ENCODE measurements at regions not wholly inside any gene's neighbourhood (a gene's known extent, or its start where the extent isn't known, plus 50 kb on each side); places are given as distances from the start of the nearest gene placed in this dataset.

DNA sequence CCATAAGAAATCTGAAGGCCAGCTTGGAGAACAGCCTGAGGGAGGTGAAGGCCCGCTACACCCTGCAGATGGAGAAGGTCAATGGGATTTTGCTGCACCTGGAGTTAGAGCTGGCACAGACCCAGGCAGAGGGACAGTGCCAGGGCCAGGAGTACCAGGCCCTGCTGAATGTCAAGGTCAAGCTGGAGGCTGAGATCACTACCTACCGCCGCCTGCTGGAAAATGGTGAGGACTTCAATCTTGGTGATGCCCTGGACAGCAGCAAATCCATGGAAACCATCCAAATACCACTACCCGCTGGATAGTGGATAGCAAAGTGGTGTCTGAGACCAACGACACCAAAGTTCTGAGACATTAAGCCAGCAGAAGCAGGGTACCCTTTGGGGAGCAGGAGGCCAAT, 100.5 kb upstream of the MAN2A1 start:
- Histone ChIP-seq H4K20me1 (ENCODE audit: insufficient read depth, low read length) (no peaks in the 10 kb centered on the region), H3F3A (ENCODE audit: insufficient read depth, low read length) (no peaks in the 10 kb centered on the region), H3K36me3 (replicated peaks; ENCODE audit: insufficient read depth, low read length) (no peaks in the 10 kb centered on the region), H3K9me3 (replicated peaks; ENCODE audit: insufficient read depth, low read length) (no peaks in the 10 kb centered on the region), H3K4me1 (ENCODE audit: low read length) (peaks cover 4% of the 10 kb centered on the region), H3K79me2 (ENCODE audit: low read length) (no peaks in the 10 kb centered on the region), H3K4me2 (ENCODE audit: low read depth, low read length) (no peak overlapping the region), H3K4me3 (ENCODE audit: low read length) (no peak overlapping the region), H3K9me2 (replicated peaks; ENCODE audit: insufficient read depth, low read length) (no peaks in the 10 kb centered on the region), H3K9ac (ENCODE audit: low read length) (no peak overlapping the region), H3K27me3 (replicated peaks; ENCODE audit: insufficient read depth, low read length) (no peaks in the 10 kb centered on the region), H3K27ac (ENCODE audit: low read length) (no peak overlapping the region), H2AFZ (ENCODE audit: low read length) (no peak overlapping the region)
- no peak for TF ChIP-seq EZH2 (optimal IDR thresholded peaks at IDR 0.05; ENCODE audit: low read depth, low read length)
- DNase-seq: no peak

GRCh38 chr5:109588281-109589035, 101.3 kb upstream of the MAN2A1 start:
- Histone ChIP-seq H3K36me3 (replicated peaks; ENCODE audit: insufficient read depth, low read length) (no peaks in the 10 kb centered on the region), H4K20me1 (ENCODE audit: insufficient read depth, low read length) (no peaks in the 10 kb centered on the region), H3K9me3 (replicated peaks; ENCODE audit: insufficient read depth, low read length) (no peaks in the 10 kb centered on the region), H3K27me3 (replicated peaks; ENCODE audit: insufficient read depth, low read length) (no peaks in the 10 kb centered on the region), H3K9me2 (replicated peaks; ENCODE audit: insufficient read depth, low read length) (no peaks in the 10 kb centered on the region), H3K4me1 (ENCODE audit: low read length) (peaks cover 2% of the 10 kb centered on the region), H3K4me3 (ENCODE audit: low read length) (no peak overlapping the region), H3K79me2 (ENCODE audit: low read length) (no peaks in the 10 kb centered on the region), H3K4me2 (ENCODE audit: low read depth, low read length) (no peak overlapping the region), H3F3A (ENCODE audit: insufficient read depth, low read length) (no peaks in the 10 kb centered on the region), H3K9ac (ENCODE audit: low read length) (no peak overlapping the region), H3K27ac (ENCODE audit: low read length) (no peak overlapping the region), H2AFZ (ENCODE audit: low read length) (no peak overlapping the region)
- TF ChIP-seq EZH2phosphoT487 (IDR thresholded peaks at IDR 0.05; ENCODE audit: low read length) (no peak), EZH2 (optimal IDR thresholded peaks at IDR 0.05; ENCODE audit: low read depth, low read length) (no peak)
- TF ChIP-seq, protein P1, sequence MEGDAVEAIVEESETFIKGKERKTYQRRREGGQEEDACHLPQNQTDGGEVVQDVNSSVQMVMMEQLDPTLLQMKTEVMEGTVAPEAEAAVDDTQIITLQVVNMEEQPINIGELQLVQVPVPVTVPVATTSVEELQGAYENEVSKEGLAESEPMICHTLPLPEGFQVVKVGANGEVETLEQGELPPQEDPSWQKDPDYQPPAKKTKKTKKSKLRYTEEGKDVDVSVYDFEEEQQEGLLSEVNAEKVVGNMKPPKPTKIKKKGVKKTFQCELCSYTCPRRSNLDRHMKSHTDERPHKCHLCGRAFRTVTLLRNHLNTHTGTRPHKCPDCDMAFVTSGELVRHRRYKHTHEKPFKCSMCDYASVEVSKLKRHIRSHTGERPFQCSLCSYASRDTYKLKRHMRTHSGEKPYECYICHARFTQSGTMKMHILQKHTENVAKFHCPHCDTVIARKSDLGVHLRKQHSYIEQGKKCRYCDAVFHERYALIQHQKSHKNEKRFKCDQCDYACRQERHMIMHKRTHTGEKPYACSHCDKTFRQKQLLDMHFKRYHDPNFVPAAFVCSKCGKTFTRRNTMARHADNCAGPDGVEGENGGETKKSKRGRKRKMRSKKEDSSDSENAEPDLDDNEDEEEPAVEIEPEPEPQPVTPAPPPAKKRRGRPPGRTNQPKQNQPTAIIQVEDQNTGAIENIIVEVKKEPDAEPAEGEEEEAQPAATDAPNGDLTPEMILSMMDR (IDR thresholded peaks at IDR 0.05; ENCODE audit: low read length): no peak
- no peak for DNase-seq

GRCh38 chr5:109584986-109585599, 104.6 kb upstream of the MAN2A1 start:
- no peaks in the 10 kb centered on the region for H3K9me2 ChIP-seq (replicated peaks; ENCODE audit: insufficient read depth, low read length)
- H3K27ac ChIP-seq (ENCODE audit: low read length): no peak overlapping the region
- H3K4me1 ChIP-seq (ENCODE audit: low read length): no peaks in the 10 kb centered on the region
- H3K9ac ChIP-seq (ENCODE audit: low read length): no peak overlapping the region
- no peaks in the 10 kb centered on the region for H4K20me1 ChIP-seq (ENCODE audit: insufficient read depth, low read length)
- no peaks in the 10 kb centered on the region for H3K36me3 ChIP-seq (replicated peaks; ENCODE audit: insufficient read depth, low read length)
- no peaks in the 10 kb centered on the region for H3K27me3 ChIP-seq (replicated peaks; ENCODE audit: insufficient read depth, low read length)
- H3K4me3 ChIP-seq (ENCODE audit: low read length): no peak overlapping the region
- no peak for DNase-seq
- H3K79me2 ChIP-seq (ENCODE audit: low read length): no peaks in the 10 kb centered on the region
- TF ChIP-seq, protein P1 (IDR thresholded peaks at IDR 0.05; ENCODE audit: low read length): no peak
- TF ChIP-seq EZH2 (optimal IDR thresholded peaks at IDR 0.05; ENCODE audit: low read depth, low read length) (no peak), EZH2phosphoT487 (IDR thresholded peaks at IDR 0.05; ENCODE audit: low read length) (no peak)
- no peak overlapping the region for H3K4me2 ChIP-seq (ENCODE audit: low read depth, low read length)
- no peaks in the 10 kb centered on the region for H3K9me3 ChIP-seq (replicated peaks; ENCODE audit: insufficient read depth, low read length)
- H2AFZ ChIP-seq (ENCODE audit: low read length): no peak overlapping the region
- no peaks in the 10 kb centered on the region for H3F3A ChIP-seq (ENCODE audit: insufficient read depth, low read length)

- Histone ChIP-seq H3K36me3 (replicated peaks; ENCODE audit: insufficient read depth, low read length) (no peaks in the 10 kb centered on the region), H3K9me2 (replicated peaks; ENCODE audit: insufficient read depth, low read length) (no peaks in the 10 kb centered on the region), H3K4me1 (ENCODE audit: low read length) (no peaks in the 10 kb centered on the region), H3F3A (ENCODE audit: insufficient read depth, low read length) (no peaks in the 10 kb centered on the region), H3K79me2 (ENCODE audit: low read length) (no peaks in the 10 kb centered on the region), H2AFZ (ENCODE audit: low read length) (no peak overlapping the region), H3K27ac (ENCODE audit: low read length) (no peak overlapping the region), H3K9me3 (replicated peaks; ENCODE audit: insufficient read depth, low read length) (no peaks in the 10 kb centered on the region), H3K4me2 (ENCODE audit: low read depth, low read length) (no peak overlapping the region), H3K27me3 (replicated peaks; ENCODE audit: insufficient read depth, low read length) (no peaks in the 10 kb centered on the region), H3K9ac (ENCODE audit: low read length) (no peak overlapping the region), H4K20me1 (ENCODE audit: insufficient read depth, low read length) (no peaks in the 10 kb centered on the region), H3K4me3 (ENCODE audit: low read length) (no peak overlapping the region)
- DNase-seq: no peak
- TF ChIP-seq, protein P1 (IDR thresholded peaks at IDR 0.05; ENCODE audit: low read length): no peak
- TF ChIP-seq EZH2phosphoT487 (IDR thresholded peaks at IDR 0.05; ENCODE audit: low read length) (no peak), EZH2 (optimal IDR thresholded peaks at IDR 0.05; ENCODE audit: low read depth, low read length) (no peak)
Observed at GRCh38 chr5:109580225-109580624, 109.5 kb upstream of the MAN2A1 start.
